Cardiac muscle cell (in vitro differentiated cells and primary cell): ENCODE measurements at regions not wholly inside any gene's neighbourhood (a gene's known extent, or its start where the extent isn't known, plus 50 kb on each side); places are given as distances from the start of the nearest gene placed in this dataset.

Source experiments
- DNase-seq, 2 donors: peaks; one replicate each; pipeline versions ENCODE4 v3.0.0 to v3.0.0-alpha.2; 2010 to 2017; ENCODE audit warnings: low read depth in 1 of 2, low spot score in 1 of 2
- H3K27ac ChIP-seq: fragments of 200-600 bp; sonication (generic); 2 replicates; pipeline ENCODE4 v1.5.1; 2016
- H3K27me3 ChIP-seq: fragments of 200-600 bp; sonication (generic); 2 replicates; pipeline ENCODE4 v1.6.0; 2016; ENCODE audit warnings: control low read depth
- H3K36me3 ChIP-seq: fragments of 200-600 bp; sonication (generic); 2 replicates; pipeline ENCODE4 v1.5.1; 2016; ENCODE audit warnings: control low read depth
- H3K4me1 ChIP-seq: fragments of 200-600 bp; sonication (generic); 2 replicates; pipeline ENCODE4 v1.8.1; 2017; ENCODE audit warnings: low read depth, mild to moderate bottlenecking, mixed run types
- H3K4me3 ChIP-seq: fragments of 200-600 bp; sonication (generic); 2 replicates; pipeline ENCODE4 v1.5.1; 2016; ENCODE audit warnings: mild to moderate bottlenecking
- H3K9me3 ChIP-seq: fragments of 200-600 bp; sonication (generic); 2 replicates; pipeline ENCODE4 v1.5.1; 2017; ENCODE audit warnings: low read depth, mild to moderate bottlenecking, control low read depth
- TF ChIP-seq, protein P1 (sequence below): IDR thresholded peaks from 2 replicates; pipeline ENCODE4 v1.5.1; 2012; ENCODE audit warnings: low read depth, mild to moderate bottlenecking, low read length

DNA sequence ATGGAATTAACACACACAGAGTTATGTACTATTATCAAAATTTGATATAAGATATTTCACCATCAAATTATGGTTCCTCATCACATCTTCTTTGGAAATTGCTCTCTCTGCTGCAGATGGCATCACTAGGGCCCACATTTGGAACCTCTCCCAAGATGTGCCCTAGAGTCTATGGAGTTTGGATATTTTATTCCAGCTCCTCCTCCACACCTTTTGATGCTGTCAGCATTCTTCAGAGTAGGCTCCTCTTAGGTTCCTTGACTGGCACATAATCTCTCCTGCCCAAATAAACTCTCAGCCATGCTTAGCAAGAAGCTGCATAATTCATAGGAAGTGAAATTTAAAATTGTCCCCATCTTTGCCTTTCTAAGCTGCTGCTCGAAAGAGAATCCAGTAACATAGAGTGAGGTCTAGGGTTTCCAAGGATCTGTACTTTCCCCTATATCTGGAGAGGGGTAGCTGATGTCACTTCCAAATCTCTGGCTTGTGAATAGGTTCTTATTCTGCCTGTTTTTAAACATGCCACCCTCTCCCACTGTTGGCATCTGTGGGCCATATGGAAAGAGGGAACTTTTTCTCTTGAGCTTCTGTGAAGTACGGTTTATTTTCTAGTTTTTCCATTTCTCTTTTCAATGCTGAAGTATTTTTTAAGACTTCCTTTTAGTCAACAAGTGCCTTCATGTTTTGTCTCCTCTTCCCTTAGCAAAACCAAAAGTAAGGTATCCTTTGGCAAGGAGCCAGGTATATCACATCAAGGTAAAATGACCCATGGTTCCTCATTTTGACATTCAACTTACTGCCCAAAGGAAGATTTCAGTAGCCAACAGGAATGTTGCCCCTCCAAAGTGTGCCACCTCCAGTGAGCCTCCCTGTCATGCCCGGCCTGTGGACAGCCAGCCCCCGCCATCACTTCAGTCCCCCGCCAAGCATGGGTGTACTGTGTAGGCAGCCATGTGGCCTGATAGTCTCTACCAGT is 75.3 kb upstream of the C2CD4B start:
- Histone ChIP-seq H3K27ac (no peak overlapping the region), H3K4me3 (no peak overlapping the region), H3K4me1 (no peaks in the 10 kb centered on the region), H3K27me3 (no peaks in the 10 kb centered on the region), H3K36me3 (no peaks in the 10 kb centered on the region), H3K9me3 (no peaks in the 10 kb centered on the region)
- no peak for DNase-seq
- TF ChIP-seq, protein P1, sequence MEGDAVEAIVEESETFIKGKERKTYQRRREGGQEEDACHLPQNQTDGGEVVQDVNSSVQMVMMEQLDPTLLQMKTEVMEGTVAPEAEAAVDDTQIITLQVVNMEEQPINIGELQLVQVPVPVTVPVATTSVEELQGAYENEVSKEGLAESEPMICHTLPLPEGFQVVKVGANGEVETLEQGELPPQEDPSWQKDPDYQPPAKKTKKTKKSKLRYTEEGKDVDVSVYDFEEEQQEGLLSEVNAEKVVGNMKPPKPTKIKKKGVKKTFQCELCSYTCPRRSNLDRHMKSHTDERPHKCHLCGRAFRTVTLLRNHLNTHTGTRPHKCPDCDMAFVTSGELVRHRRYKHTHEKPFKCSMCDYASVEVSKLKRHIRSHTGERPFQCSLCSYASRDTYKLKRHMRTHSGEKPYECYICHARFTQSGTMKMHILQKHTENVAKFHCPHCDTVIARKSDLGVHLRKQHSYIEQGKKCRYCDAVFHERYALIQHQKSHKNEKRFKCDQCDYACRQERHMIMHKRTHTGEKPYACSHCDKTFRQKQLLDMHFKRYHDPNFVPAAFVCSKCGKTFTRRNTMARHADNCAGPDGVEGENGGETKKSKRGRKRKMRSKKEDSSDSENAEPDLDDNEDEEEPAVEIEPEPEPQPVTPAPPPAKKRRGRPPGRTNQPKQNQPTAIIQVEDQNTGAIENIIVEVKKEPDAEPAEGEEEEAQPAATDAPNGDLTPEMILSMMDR: no peak

DNA sequence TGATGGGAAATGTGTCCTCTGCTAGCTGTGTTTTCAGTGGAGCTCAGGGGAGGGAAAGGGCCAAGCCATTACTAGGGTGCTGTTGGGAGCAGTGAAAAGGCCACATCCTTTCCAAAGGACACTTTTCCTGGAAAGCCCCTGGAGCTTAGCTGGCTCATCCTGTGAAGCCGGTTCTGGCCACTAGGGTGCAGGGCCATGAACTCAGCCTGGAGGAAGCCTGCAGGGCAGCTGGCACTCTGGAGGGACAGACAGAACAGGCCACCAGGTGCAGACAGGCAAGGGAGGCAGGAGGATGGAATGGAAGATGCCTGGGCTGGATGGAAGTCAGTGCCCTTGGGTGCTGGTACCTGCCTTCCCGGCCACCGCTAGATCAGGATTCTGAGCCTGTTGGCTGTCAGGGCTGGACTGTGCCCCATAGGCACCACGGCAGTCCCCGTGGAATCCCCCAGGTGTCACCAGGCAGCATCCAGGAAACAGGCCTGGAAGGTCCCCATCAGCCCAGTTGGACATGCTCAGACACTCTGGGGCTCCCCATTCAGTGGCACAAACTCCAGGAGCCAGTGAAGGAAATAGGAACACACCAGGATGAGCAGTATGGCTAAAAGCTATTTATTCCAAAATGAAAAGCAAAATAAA is 76.2 kb upstream of the C2CD4B start:
- H3K9me3 ChIP-seq: no peaks in the 10 kb centered on the region
- TF ChIP-seq, protein P1: peak; percentile 51
- DNase-seq: peak; percentile 10 to 32
- H3K36me3 ChIP-seq: no peaks in the 10 kb centered on the region
- H3K4me3 ChIP-seq: no peak overlapping the region
- H3K27me3 ChIP-seq: no peaks in the 10 kb centered on the region
- no peaks in the 10 kb centered on the region for H3K4me1 ChIP-seq
- H3K27ac ChIP-seq: no peak overlapping the region

DNA sequence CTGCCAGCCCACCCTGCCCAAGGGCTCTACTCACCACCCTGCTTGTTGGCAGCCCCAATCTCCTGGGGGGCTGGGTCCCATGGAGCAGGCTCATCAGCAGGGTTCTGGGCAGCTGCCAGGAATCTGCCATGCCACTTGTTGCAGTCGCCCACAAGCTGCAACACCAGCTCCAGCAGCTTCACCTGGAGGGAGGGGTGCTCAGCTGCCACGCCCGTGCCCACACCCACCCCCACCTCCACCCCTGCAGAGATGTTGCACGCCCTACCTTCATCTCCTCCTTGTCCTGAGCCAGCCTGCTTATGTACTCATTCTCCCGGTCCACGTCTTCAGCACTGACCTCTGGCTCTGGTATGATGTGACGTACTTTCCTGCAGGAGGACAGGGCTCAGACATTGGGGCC is 77.9 kb upstream of the C2CD4B start:
- H3K4me3 ChIP-seq: no peak overlapping the region
- no peak overlapping the region for H3K27ac ChIP-seq
- H3K36me3 ChIP-seq: no peaks in the 10 kb centered on the region
- no peak for DNase-seq
- no peaks in the 10 kb centered on the region for H3K9me3 ChIP-seq
- no peaks in the 10 kb centered on the region for H3K4me1 ChIP-seq
- H3K27me3 ChIP-seq: no peaks in the 10 kb centered on the region
- TF ChIP-seq, protein P1: no peak

DNA sequence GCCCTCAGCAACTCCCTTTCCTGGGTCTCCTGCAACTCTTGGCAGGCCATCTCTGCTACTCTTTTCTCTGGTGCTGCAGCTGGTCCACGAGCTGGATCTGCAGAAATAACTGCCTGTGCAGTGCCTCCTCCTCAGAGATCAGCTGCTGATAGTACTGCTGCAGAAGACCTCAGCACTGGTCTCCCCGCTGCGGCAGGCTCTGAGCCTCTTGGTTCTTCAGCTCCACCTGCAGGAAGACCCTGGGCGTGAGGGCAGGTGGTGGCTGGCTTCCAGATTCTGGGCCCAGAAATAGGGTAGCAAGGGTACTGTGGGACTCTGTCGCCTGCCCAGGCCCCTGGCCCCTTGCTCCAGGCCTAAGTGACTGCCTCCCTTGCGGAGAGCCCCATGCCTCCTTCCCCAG is 79.7 kb upstream of the C2CD4B start:
- Histone ChIP-seq H3K36me3 (no peaks in the 10 kb centered on the region), H3K4me3 (no peak overlapping the region), H3K27me3 (no peaks in the 10 kb centered on the region), H3K27ac (no peak overlapping the region), H3K9me3 (no peaks in the 10 kb centered on the region), H3K4me1 (no peaks in the 10 kb centered on the region)
- DNase-seq: no peak
- TF ChIP-seq, protein P1: no peak

DNA sequence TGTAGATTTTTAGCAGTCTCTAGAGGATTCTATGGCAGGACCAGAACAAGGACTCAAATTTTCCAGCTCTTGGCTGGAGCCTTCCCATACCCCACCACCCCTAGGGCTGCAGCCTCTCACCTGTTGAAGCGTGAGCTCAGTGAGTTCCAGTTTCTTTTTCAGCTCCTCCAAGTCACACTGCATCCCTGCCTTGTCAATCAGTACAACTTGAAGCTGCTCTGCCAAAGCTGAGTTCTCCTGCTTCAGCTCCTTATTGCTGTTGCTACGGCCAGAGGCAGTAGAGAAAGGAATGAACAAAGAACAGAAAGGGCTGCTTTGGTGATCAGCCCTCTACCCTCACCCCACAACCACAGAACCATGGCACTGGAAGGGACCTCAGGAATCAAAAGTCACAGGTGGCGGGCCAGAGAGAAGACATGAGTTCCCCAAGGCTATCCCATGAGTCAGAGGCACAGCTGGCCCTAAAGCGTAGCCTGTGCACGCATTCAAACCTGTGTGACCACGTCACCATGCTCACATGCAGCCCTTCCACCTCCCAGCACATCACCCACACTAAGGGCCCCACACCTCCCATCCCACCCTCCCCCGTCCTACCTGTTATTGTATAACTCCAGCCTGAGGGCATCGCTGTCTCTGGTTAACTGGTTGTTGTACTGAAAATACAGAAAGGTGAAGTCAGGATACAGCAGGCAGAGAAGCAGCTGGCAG is 83.3 kb upstream of the C2CD4B start:
- Histone ChIP-seq H3K36me3 (no peaks in the 10 kb centered on the region), H3K27ac (no peak overlapping the region), H3K27me3 (no peaks in the 10 kb centered on the region), H3K4me3 (no peak overlapping the region), H3K9me3 (no peaks in the 10 kb centered on the region), H3K4me1 (no peaks in the 10 kb centered on the region)
- TF ChIP-seq, protein P1: no peak
- DNase-seq: no peak
